ENCODE measurements at regions not wholly inside any gene's neighbourhood (a gene's known extent, or its start where the extent isn't known, plus 50 kb on each side); places are given as distances from the start of the nearest gene placed in this dataset.

GRCh38 chr7:135858851-135859250, 110.2 kb upstream of the FAM180A start:
- H3K27ac ChIP-seq (ENCODE audit: low read length) = no peak overlapping the region
- H3K27me3 ChIP-seq (ENCODE audit: control insufficient read depth, insufficient read depth, low read length) = no peaks in the 10 kb centered on the region
- ChIA-PET CTCF (no interaction called here), POLR2A (no interaction called here)
- 0 out of 2 replicates have a peak, but pooled peaks cover 2% of the 10 kb centered on the region for H3K9me3 ChIP-seq (ENCODE audit: control insufficient read depth, insufficient read depth, low read depth, low read length)
- DNase-seq (ENCODE audit: low read depth, low spot score) (no peak), ATAC-seq (no peak)
- no peaks in the 10 kb centered on the region for H3K36me3 ChIP-seq (ENCODE audit: control insufficient read depth, insufficient read depth, low read length)
- H3K4me1 ChIP-seq (ENCODE audit: control insufficient read depth, insufficient read depth, low read length) = no peaks in the 10 kb centered on the region
- in situ Hi-C loops (cut with HindIII; ENCODE audit: low pct_unique_long_range_greater_than_20kb, low sequenced_read_pairs) (no loop called here), intact Hi-C loops (cut with micrococcal nuclease; ENCODE audit: unreplicated experiment) (no loop called here)
- no peak overlapping the region for H3K4me3 ChIP-seq (ENCODE audit: low read depth in 2 of 2, low read length in 2 of 2)
- BruUV-seq (replicated peaks) = no TSS peak
- TF ChIP-seq POLR2AphosphoS5 (IDR thresholded peaks at IDR 0.05; ENCODE audit: low read depth, low read length) = no peak
- no peak for TF ChIP-seq CTCF (IDR thresholded peaks at IDR 0.05)
- TF ChIP-seq SIN3A (IDR thresholded peaks at IDR 0.05; ENCODE audit: borderline replicate concordance, insufficient read depth, low read depth, low read length) = no peak

GRCh38 chr7:135858379-135858778, 109.8 kb upstream of the FAM180A start:
- no peak overlapping the region for H3K4me3 ChIP-seq (ENCODE audit: low read depth in 2 of 2, low read length in 2 of 2)
- TF ChIP-seq REST (IDR thresholded peaks at IDR 0.05; ENCODE audit: insufficient read depth in 1 of 2, low read depth in 2 of 2, low read length in 1 of 2) (no peak), SIN3A (IDR thresholded peaks at IDR 0.05; ENCODE audit: borderline replicate concordance, insufficient read depth, low read depth, low read length) (no peak)
- H3K4me1 ChIP-seq (ENCODE audit: control insufficient read depth, insufficient read depth, low read length) = no peaks in the 10 kb centered on the region
- in situ Hi-C loops (cut with HindIII; ENCODE audit: low pct_unique_long_range_greater_than_20kb, low sequenced_read_pairs) (no loop called here), intact Hi-C loops (cut with micrococcal nuclease; ENCODE audit: unreplicated experiment) (no loop called here)
- no peaks in the 10 kb centered on the region for H3K27me3 ChIP-seq (ENCODE audit: control insufficient read depth, insufficient read depth, low read length)
- POLR2A ChIA-PET = no interaction called here
- DNase-seq (ENCODE audit: low read depth, low spot score) (no peak), ATAC-seq (no peak)
- no peaks in the 10 kb centered on the region for H3K36me3 ChIP-seq (ENCODE audit: control insufficient read depth, insufficient read depth, low read length)
- 0 out of 2 replicates have a peak, but pooled peaks cover 2% of the 10 kb centered on the region for H3K9me3 ChIP-seq (ENCODE audit: control insufficient read depth, insufficient read depth, low read depth, low read length)
- H3K27ac ChIP-seq (ENCODE audit: low read length) = no peak overlapping the region
- BruUV-seq (replicated peaks) = no TSS peak
- CTCF ChIA-PET = no interaction called here

GRCh38 chr7:135857519-135858274, 109.1 kb upstream of the FAM180A start:
- no peak overlapping the region for H3K4me3 ChIP-seq (ENCODE audit: low read depth in 2 of 2, low read length in 2 of 2)
- H3K4me1 ChIP-seq (ENCODE audit: control insufficient read depth, insufficient read depth, low read length) = no peaks in the 10 kb centered on the region
- ATAC-seq = no peak
- intact Hi-C loops (cut with micrococcal nuclease; ENCODE audit: unreplicated experiment) = no loop called here
- in situ Hi-C loops (cut with HindIII; ENCODE audit: low pct_unique_long_range_greater_than_20kb, low sequenced_read_pairs) = no loop called here
- DNase-seq (ENCODE audit: low read depth, low spot score) = no peak
- ChIA-PET CTCF (no interaction called here), POLR2A (no interaction called here)
- H3K9me3 ChIP-seq (ENCODE audit: control insufficient read depth, insufficient read depth, low read depth, low read length) = 0 out of 2 replicates have a peak, but pooled peaks cover 2% of the 10 kb centered on the region
- H3K36me3 ChIP-seq (ENCODE audit: control insufficient read depth, insufficient read depth, low read length) = no peaks in the 10 kb centered on the region
- TF ChIP-seq SIN3A (IDR thresholded peaks at IDR 0.05; ENCODE audit: borderline replicate concordance, insufficient read depth, low read depth, low read length) (no peak), REST (IDR thresholded peaks at IDR 0.05; ENCODE audit: insufficient read depth in 1 of 2, low read depth in 2 of 2, low read length in 1 of 2) (no peak), CTCF (IDR thresholded peaks at IDR 0.05) (no peak), POLR2AphosphoS5 (IDR thresholded peaks at IDR 0.05; ENCODE audit: low read depth, low read length) (no peak), TCF7L2 (IDR thresholded peaks at IDR 0.05; ENCODE audit: low read depth, low read length) (no peak)
- no peaks in the 10 kb centered on the region for H3K27me3 ChIP-seq (ENCODE audit: control insufficient read depth, insufficient read depth, low read length)
- no peak overlapping the region for H3K27ac ChIP-seq (ENCODE audit: low read length)
- no TSS peak for BruUV-seq (replicated peaks)

Data from Panc1 (cell line).